GM23338 (cell line): ENCODE measurements at regions not wholly inside any gene's neighbourhood (a gene's known extent, or its start where the extent isn't known, plus 50 kb on each side); places are given as distances from the start of the nearest gene placed in this dataset.

ENCODE experiments used
- ATAC-seq: fragments of 200-7000 bp; cut with Tn5 transposase; 3 replicates; pipeline ENCODE4 v1.9.1; 2020
- DNase-seq: peaks from one replicate; pipeline ENCODE4 v3.0.0-alpha.2; 2015; ENCODE audit warnings: low spot score
- H2AFZ ChIP-seq: fragments of 200-600 bp; sonication (generic); 2 replicates; pipeline ENCODE4 v1.8.0; 2016; ENCODE audit warnings: antibody characterized with exemption, mild to moderate bottlenecking, moderate library complexity
- H3F3A ChIP-seq: fragments of 200-600 bp; sonication (generic); replicated peaks from 2 replicates; pipeline ENCODE4 v1.8.0; 2017; ENCODE audit warnings: antibody characterized with exemption, mixed run types, low read depth
- H3K27ac ChIP-seq: fragments of 200-600 bp; sonication (generic); 2 replicates; pipeline ENCODE4 v1.6.1; 2016; ENCODE audit warnings: low read depth
- H3K27me3 ChIP-seq: fragments of 200-600 bp; sonication (generic); 2 replicates; pipeline ENCODE4 v1.8.0; 2016; ENCODE audit warnings: mild to moderate bottlenecking, mixed run types, moderate library complexity; ENCODE audit not compliant: insufficient read depth
- H3K36me3 ChIP-seq: fragments of 200-600 bp; sonication (generic); 2 replicates; pipeline ENCODE4 v1.8.0; 2016; ENCODE audit warnings: mild to moderate bottlenecking; ENCODE audit not compliant: insufficient read depth
- H3K4me1 ChIP-seq: fragments of 200-600 bp; sonication (generic); 2 replicates; pipeline ENCODE4 v1.8.0; 2016; ENCODE audit warnings: mild to moderate bottlenecking, moderate library complexity; ENCODE audit not compliant: insufficient read depth
- H3K4me2 ChIP-seq: fragments of 200-600 bp; sonication (generic); 2 replicates; pipeline ENCODE4 v1.7.1; 2017; ENCODE audit warnings: mixed run types
- H3K4me3 ChIP-seq: fragments of 200-600 bp; sonication (generic); 2 replicates; pipeline ENCODE4 v1.6.1; 2016; ENCODE audit warnings: mixed run types
- H3K79me2 ChIP-seq: fragments of 200-600 bp; sonication (generic); replicated peaks from 2 replicates; pipeline ENCODE4 v1.8.0; 2017; ENCODE audit warnings: mild to moderate bottlenecking; ENCODE audit not compliant: insufficient read depth
- H3K9me2 ChIP-seq: fragments of 200-600 bp; sonication (generic); 2 replicates; pipeline ENCODE4 v1.8.0; 2017; ENCODE audit not compliant: insufficient read depth
- H4K20me1 ChIP-seq: fragments of 200-600 bp; sonication (generic); replicated peaks from 2 replicates; pipeline ENCODE4 v1.8.0; 2017; ENCODE audit warnings: mild to moderate bottlenecking; ENCODE audit not compliant: insufficient read depth
- H3K27ac Mint-ChIP-seq: 2 replicates; pipeline ENCODE4 v1.8.0; 2020; ENCODE audit warnings: inconsistent platforms, mild to moderate bottlenecking, moderate library complexity, mixed read lengths
- H3K27me3 Mint-ChIP-seq: 3 replicates; pipeline ENCODE4 v1.8.0; 2022; ENCODE audit warnings: low read depth, mild to moderate bottlenecking, moderate library complexity, mixed read lengths, inconsistent platforms; ENCODE audit not compliant: insufficient read depth, poor library complexity
- H3K36me3 Mint-ChIP-seq: 3 replicates; pipeline ENCODE4 v1.8.0; 2021; ENCODE audit warnings: low read depth, mild to moderate bottlenecking, inconsistent platforms, moderate library complexity, mixed read lengths
- H3K4me1 Mint-ChIP-seq: 3 replicates; pipeline ENCODE4 v1.8.0; 2020; ENCODE audit warnings: mild to moderate bottlenecking, inconsistent platforms, mixed read lengths
- H3K4me3 Mint-ChIP-seq: 3 replicates; pipeline ENCODE4 v1.8.0; 2021; ENCODE audit warnings: moderate library complexity, mild to moderate bottlenecking, inconsistent platforms, mixed read lengths
- H3K9me3 Mint-ChIP-seq: 3 replicates; pipeline ENCODE4 v1.8.0; 2020; ENCODE audit warnings: moderate library complexity, mild to moderate bottlenecking, inconsistent platforms, mixed read lengths
- CREB1 ChIP-seq: fragments of 250-450 bp; sonication (Bioruptor Pico); IDR thresholded peaks from 2 replicates; pipeline ENCODE4 v1.5.0; 2020; ENCODE audit warnings: low read depth, mild to moderate bottlenecking, moderate library complexity
- EZH2 ChIP-seq: fragments of 200-600 bp; sonication (generic); IDR thresholded peaks from one replicate; pipeline ENCODE4 v1.8.0; 2017; ENCODE audit warnings: antibody characterized with exemption, mild to moderate bottlenecking, low read depth; ENCODE audit not compliant: unreplicated experiment
- NANOG ChIP-seq: IDR thresholded peaks from 2 replicates; pipeline ENCODE4 v1.6.1; 2016; ENCODE audit warnings: antibody characterized with exemption, borderline replicate concordance
- POLR2AphosphoS5 ChIP-seq: IDR thresholded peaks from 2 replicates; pipeline ENCODE4 v1.6.1; 2016; ENCODE audit warnings: antibody characterized with exemption, low read depth
- TF ChIP-seq, protein P1 (sequence below): IDR thresholded peaks from one replicate; pipeline ENCODE4 v1.6.1; 2018; ENCODE audit warnings: antibody characterized with exemption; ENCODE audit not compliant: unreplicated experiment
- TF ChIP-seq, protein P2 (sequence below), 2 experiments: fragments of 200-600 bp in 1 of 2; sonication (generic) in 1 of 2; conservative IDR thresholded peaks; 2 replicates each; pipeline versions ENCODE4 v1.5.1 to v1.6.1; 2016 to 2017; ENCODE audit warnings: antibody characterized with exemption in 2 of 2, low read depth in 2 of 2, mild to moderate bottlenecking in 2 of 2, moderate library complexity in 1 of 2

DNA sequence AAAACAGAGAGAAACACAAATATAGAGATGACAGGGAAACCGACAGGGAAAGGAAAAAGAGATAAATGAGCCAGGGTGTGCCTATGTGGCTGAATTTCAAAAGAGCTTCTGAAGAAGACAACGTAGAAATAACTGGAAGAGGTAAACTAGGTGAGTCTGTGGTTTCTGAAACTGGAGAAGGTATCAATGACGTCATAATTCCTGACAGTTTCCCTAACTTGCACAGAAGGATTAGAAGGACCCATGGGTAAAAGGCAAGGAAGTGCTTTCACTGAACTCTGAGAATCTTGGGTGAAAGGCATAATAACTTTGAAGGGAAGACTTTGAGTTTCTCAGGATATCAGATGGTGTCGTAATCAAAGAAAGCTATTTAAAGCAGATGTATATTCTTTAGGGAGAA, 790.8 kb upstream of the NUDT12 start (continued):
- TF ChIP-seq, protein P1, sequence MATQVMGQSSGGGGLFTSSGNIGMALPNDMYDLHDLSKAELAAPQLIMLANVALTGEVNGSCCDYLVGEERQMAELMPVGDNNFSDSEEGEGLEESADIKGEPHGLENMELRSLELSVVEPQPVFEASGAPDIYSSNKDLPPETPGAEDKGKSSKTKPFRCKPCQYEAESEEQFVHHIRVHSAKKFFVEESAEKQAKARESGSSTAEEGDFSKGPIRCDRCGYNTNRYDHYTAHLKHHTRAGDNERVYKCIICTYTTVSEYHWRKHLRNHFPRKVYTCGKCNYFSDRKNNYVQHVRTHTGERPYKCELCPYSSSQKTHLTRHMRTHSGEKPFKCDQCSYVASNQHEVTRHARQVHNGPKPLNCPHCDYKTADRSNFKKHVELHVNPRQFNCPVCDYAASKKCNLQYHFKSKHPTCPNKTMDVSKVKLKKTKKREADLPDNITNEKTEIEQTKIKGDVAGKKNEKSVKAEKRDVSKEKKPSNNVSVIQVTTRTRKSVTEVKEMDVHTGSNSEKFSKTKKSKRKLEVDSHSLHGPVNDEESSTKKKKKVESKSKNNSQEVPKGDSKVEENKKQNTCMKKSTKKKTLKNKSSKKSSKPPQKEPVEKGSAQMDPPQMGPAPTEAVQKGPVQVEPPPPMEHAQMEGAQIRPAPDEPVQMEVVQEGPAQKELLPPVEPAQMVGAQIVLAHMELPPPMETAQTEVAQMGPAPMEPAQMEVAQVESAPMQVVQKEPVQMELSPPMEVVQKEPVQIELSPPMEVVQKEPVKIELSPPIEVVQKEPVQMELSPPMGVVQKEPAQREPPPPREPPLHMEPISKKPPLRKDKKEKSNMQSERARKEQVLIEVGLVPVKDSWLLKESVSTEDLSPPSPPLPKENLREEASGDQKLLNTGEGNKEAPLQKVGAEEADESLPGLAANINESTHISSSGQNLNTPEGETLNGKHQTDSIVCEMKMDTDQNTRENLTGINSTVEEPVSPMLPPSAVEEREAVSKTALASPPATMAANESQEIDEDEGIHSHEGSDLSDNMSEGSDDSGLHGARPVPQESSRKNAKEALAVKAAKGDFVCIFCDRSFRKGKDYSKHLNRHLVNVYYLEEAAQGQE: no peak

GRCh38 chr5:104352954-104353353, 790.4 kb upstream of the NUDT12 start:
- no peaks in the 10 kb centered on the region for H3K27me3 Mint-ChIP-seq
- no peak overlapping the region for H3K4me3 Mint-ChIP-seq
- DNase-seq (no peak), ATAC-seq (no peak)
- no peak overlapping the region for H3K27ac Mint-ChIP-seq
- Histone ChIP-seq H3K4me3 (no peak overlapping the region), H4K20me1 (no peaks in the 10 kb centered on the region), H3K27me3 (no peaks in the 10 kb centered on the region), H2AFZ (no peak overlapping the region), H3K9me2 (no peaks in the 10 kb centered on the region), H3K79me2 (no peaks in the 10 kb centered on the region), H3F3A (no peaks in the 10 kb centered on the region), H3K4me1 (peaks cover 11% of the 10 kb centered on the region), H3K27ac (no peak overlapping the region), H3K36me3 (no peaks in the 10 kb centered on the region), H3K4me2 (no peak overlapping the region)
- no peaks in the 10 kb centered on the region for H3K9me3 Mint-ChIP-seq
- peaks cover 13% of the 10 kb centered on the region for H3K4me1 Mint-ChIP-seq
- TF ChIP-seq EZH2 (no peak), NANOG (no peak), POLR2AphosphoS5 (no peak), CREB1 (CRISPR knock-in tag) (no peak)
- TF ChIP-seq, protein P1: no peak
- TF ChIP-seq, protein P2, sequence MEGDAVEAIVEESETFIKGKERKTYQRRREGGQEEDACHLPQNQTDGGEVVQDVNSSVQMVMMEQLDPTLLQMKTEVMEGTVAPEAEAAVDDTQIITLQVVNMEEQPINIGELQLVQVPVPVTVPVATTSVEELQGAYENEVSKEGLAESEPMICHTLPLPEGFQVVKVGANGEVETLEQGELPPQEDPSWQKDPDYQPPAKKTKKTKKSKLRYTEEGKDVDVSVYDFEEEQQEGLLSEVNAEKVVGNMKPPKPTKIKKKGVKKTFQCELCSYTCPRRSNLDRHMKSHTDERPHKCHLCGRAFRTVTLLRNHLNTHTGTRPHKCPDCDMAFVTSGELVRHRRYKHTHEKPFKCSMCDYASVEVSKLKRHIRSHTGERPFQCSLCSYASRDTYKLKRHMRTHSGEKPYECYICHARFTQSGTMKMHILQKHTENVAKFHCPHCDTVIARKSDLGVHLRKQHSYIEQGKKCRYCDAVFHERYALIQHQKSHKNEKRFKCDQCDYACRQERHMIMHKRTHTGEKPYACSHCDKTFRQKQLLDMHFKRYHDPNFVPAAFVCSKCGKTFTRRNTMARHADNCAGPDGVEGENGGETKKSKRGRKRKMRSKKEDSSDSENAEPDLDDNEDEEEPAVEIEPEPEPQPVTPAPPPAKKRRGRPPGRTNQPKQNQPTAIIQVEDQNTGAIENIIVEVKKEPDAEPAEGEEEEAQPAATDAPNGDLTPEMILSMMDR (conservative IDR thresholded peaks at IDR 0.05; ENCODE audit: low read depth in 2 of 2): no peak
- no peaks in the 10 kb centered on the region for H3K36me3 Mint-ChIP-seq
